H1 (cell line): ENCODE measurements at regions not wholly inside any gene's neighbourhood (a gene's known extent, or its start where the extent isn't known, plus 50 kb on each side); places are given as distances from the start of the nearest gene placed in this dataset.

Source experiments
- CTCF ChIA-PET: fragments of 300-600 bp; sonication (Branson Sonifier 250); formaldehyde crosslinking; loops from one replicate; lab custom pipeline; 2021; ENCODE audit not compliant: partially characterized antibody; lab: Charles Lee
- POLR2A ChIA-PET: fragments of 300-600 bp; sonication (Branson Sonifier 250); formaldehyde crosslinking; loops from one replicate; lab custom pipeline; 2021; ENCODE audit warnings: inconsistent platforms; ENCODE audit not compliant: partially characterized antibody; lab: Charles Lee
- DNase-seq, 2 experiments: peaks; one replicate each; pipeline versions ENCODE4 v3.0.0 to v3.0.0-alpha.2; 2010 to 2022; ENCODE audit warnings: low spot score in 2 of 2, low read depth in 1 of 2, mixed read lengths in 1 of 2
- FAIRE-seq: peaks from 2 replicates; lab custom pipeline; 2011; peaks lifted over from hg19 to GRCh38; lab: Jason Lieb, UNC
- H2AFZ ChIP-seq: 2 replicates; pipeline ENCODE4 v1.8.1; 2012; ENCODE audit warnings: low read length, inconsistent platforms
- H2AK5ac ChIP-seq: 2 replicates; pipeline ENCODE4 v1.6.1; 2013; ENCODE audit warnings: low read depth, low read length
- H2BK120ac ChIP-seq: replicated peaks from 2 replicates; pipeline ENCODE3; 2013; ENCODE audit warnings: low read depth, low read length, inconsistent platforms
- H2BK12ac ChIP-seq: 2 replicates; pipeline ENCODE4 v1.6.1; 2013; ENCODE audit warnings: low read depth, low read length
- H2BK15ac ChIP-seq: 2 replicates; pipeline ENCODE4 v1.6.1; 2013; ENCODE audit warnings: low read length
- H2BK20ac ChIP-seq: 2 replicates; pipeline ENCODE4 v1.6.1; 2013; ENCODE audit warnings: low read length
- H2BK5ac ChIP-seq: 2 replicates; pipeline ENCODE4 v1.6.1; 2013; ENCODE audit warnings: low read depth, low read length
- H3K14ac ChIP-seq: 2 replicates; pipeline ENCODE4 v1.6.1; 2013; ENCODE audit warnings: inconsistent platforms; ENCODE audit not compliant: insufficient read length
- H3K18ac ChIP-seq: 2 replicates; pipeline ENCODE4 v1.6.1; 2013; ENCODE audit warnings: low read length; ENCODE audit errors: extremely low read depth
- H3K23ac ChIP-seq: 2 replicates; pipeline ENCODE4 v1.6.1; 2013; ENCODE audit warnings: inconsistent platforms; ENCODE audit not compliant: insufficient read length
- H3K23me2 ChIP-seq: 2 replicates; pipeline ENCODE4 v1.6.1; 2013; ENCODE audit warnings: low read depth, low read length
- H3K27ac ChIP-seq: 2 replicates; pipeline ENCODE4 v1.6.1; 2011; ENCODE audit warnings: low read depth, low read length, inconsistent platforms
- H3K27me3 ChIP-seq, 4 experiments: replicated peaks in 1 of 4; 1 replicate in 1 of 4; 2 replicates in 3 of 4; pipeline versions ENCODE4 v1.6.1 to v1.8.1; 2011 to 2013; ENCODE audit warnings: low read length in 3 of 4, mild to moderate bottlenecking in 3 of 4, inconsistent platforms in 2 of 4, mixed read lengths in 2 of 4, moderate library complexity in 1 of 4; ENCODE audit not compliant: control insufficient read depth in 3 of 4, insufficient read depth in 3 of 4; ENCODE audit errors: extremely low read depth in 1 of 4
- H3K36me3 ChIP-seq, 4 experiments: 2 replicates each; pipeline versions ENCODE4 v1.6.1 to v1.8.1; 2011 to 2013; ENCODE audit warnings: mild to moderate bottlenecking in 4 of 4, low read length in 3 of 4, moderate library complexity in 2 of 4, control low read depth in 1 of 4, inconsistent platforms in 1 of 4; ENCODE audit not compliant: insufficient read depth in 4 of 4, control insufficient read depth in 2 of 4
- H3K4ac ChIP-seq: replicated peaks from 2 replicates; pipeline ENCODE3; 2013; ENCODE audit warnings: low read length, low read depth, mixed read lengths, inconsistent platforms; ENCODE audit not compliant: insufficient read length
- H3K4me1 ChIP-seq, 4 experiments: replicated peaks in 1 of 4; 1 replicate in 1 of 4; 2 replicates in 3 of 4; pipeline versions ENCODE4 v1.6.1 to v1.8.1; 2011 to 2013; ENCODE audit warnings: low read length in 3 of 4, inconsistent platforms in 2 of 4, mixed read lengths in 1 of 4; ENCODE audit not compliant: insufficient read depth in 4 of 4, control insufficient read depth in 3 of 4
- H3K4me2 ChIP-seq, 2 experiments: 2 replicates each; pipeline versions ENCODE4 v1.6.1 to v1.8.1; 2011 to 2013; ENCODE audit warnings: low read depth in 2 of 2, low read length in 2 of 2, control low read depth in 1 of 2, inconsistent platforms in 1 of 2, mild to moderate bottlenecking in 1 of 2; ENCODE audit not compliant: insufficient read depth in 1 of 2
- H3K4me3 ChIP-seq, 4 experiments: fragments of 200-600, 300-600 bp in 1 of 4; sonication (generic), shearing (Covaris generic), sonication (Bioruptor Twin) in 1 of 4; 2 replicates each; pipeline versions ENCODE4 v1.5.1 to v1.8.1; 2011 to 2016; ENCODE audit warnings: low read length in 4 of 4, low read depth in 3 of 4, control low read depth in 2 of 4, inconsistent platforms in 2 of 4, mild to moderate bottlenecking in 2 of 4, mixed read lengths in 1 of 4, moderate library complexity in 1 of 4; ENCODE audit not compliant: insufficient read depth in 2 of 4; ENCODE audit errors: extremely low read depth in 1 of 4
- H3K56ac ChIP-seq: replicated peaks from 2 replicates; pipeline ENCODE3; 2013; ENCODE audit warnings: low read depth, mild to moderate bottlenecking, mixed read lengths, low read length, inconsistent platforms; ENCODE audit not compliant: insufficient read length
- H3K79me1 ChIP-seq: 2 replicates; pipeline ENCODE4 v1.6.1; 2013; ENCODE audit warnings: low read depth, low read length, control low read depth
- H3K79me2 ChIP-seq, 2 experiments: 2 replicates each; pipeline versions ENCODE4 v1.6.1 to v1.8.1; 2012 to 2013; ENCODE audit warnings: low read length in 2 of 2, mild to moderate bottlenecking in 2 of 2, inconsistent platforms in 1 of 2; ENCODE audit not compliant: insufficient read depth in 2 of 2, control insufficient read depth in 1 of 2
- H3K9ac ChIP-seq, 4 experiments: replicated peaks in 1 of 4; 1 replicate in 1 of 4; 2 replicates in 3 of 4; pipeline versions ENCODE4 v1.6.1 to v1.8.1; 2011 to 2013; ENCODE audit warnings: low read depth in 3 of 4, low read length in 3 of 4, control low read depth in 2 of 4, mild to moderate bottlenecking in 2 of 4, moderate library complexity in 2 of 4, inconsistent platforms in 1 of 4; ENCODE audit errors: extremely low read depth in 1 of 4
- H3K9me3 ChIP-seq, 2 experiments: 2 replicates each; pipeline versions ENCODE4 v1.6.1 to v1.8.1; 2012 to 2013; ENCODE audit warnings: mild to moderate bottlenecking in 2 of 2, moderate library complexity in 2 of 2, control low read depth in 1 of 2, inconsistent platforms in 1 of 2, low read depth in 1 of 2, low read length in 1 of 2, mixed read lengths in 1 of 2; ENCODE audit not compliant: insufficient read depth in 2 of 2
- H4K20me1 ChIP-seq, 2 experiments: replicated peaks in 1 of 2; 2 replicates each; pipeline versions ENCODE3 to v1.8.1; 2011 to 2013; ENCODE audit warnings: inconsistent platforms in 2 of 2, low read length in 2 of 2, mild to moderate bottlenecking in 1 of 2; ENCODE audit not compliant: insufficient read depth in 2 of 2, control insufficient read depth in 1 of 2
- H4K5ac ChIP-seq: 2 replicates; pipeline ENCODE4 v1.6.1; 2013; ENCODE audit warnings: low read length, low read depth, mixed read lengths, inconsistent platforms; ENCODE audit not compliant: insufficient read length
- H4K8ac ChIP-seq: 2 replicates; pipeline ENCODE4 v1.8.0; 2013; ENCODE audit warnings: mild to moderate bottlenecking, moderate library complexity, low read length, inconsistent platforms; ENCODE audit not compliant: insufficient read depth; ENCODE audit errors: extremely low read depth
- H4K91ac ChIP-seq: replicated peaks from 2 replicates; pipeline ENCODE3; 2013; ENCODE audit warnings: low read length, mixed read lengths, inconsistent platforms; ENCODE audit not compliant: insufficient read length
- CBX5 ChIP-seq: fragments of 300-800, 300-1000 bp; sonication (generic); IDR thresholded peaks from 2 replicates; pipeline ENCODE4 v1.7.1; 2016; ENCODE audit warnings: antibody characterized with exemption, low read length, low read depth
- CREB1 ChIP-seq: IDR thresholded peaks from 2 replicates; pipeline ENCODE4 v1.6.1; 2012; ENCODE audit warnings: inconsistent platforms
- CTBP2 ChIP-seq: IDR thresholded peaks from 2 replicates; pipeline ENCODE4 v1.7.0; 2011; ENCODE audit warnings: borderline replicate concordance, mild to moderate bottlenecking, moderate library complexity, mixed read lengths, low read length; ENCODE audit not compliant: insufficient read depth, insufficient read length
- GABPA ChIP-seq: IDR thresholded peaks from 2 replicates; pipeline ENCODE4 v1.6.1; 2011; ENCODE audit warnings: mild to moderate bottlenecking, low read length, moderate library complexity, borderline replicate concordance; ENCODE audit not compliant: insufficient read depth
- KDM1A ChIP-seq: fragments of 200-600, 300-600 bp; sonication (generic); IDR thresholded peaks from 2 replicates; pipeline ENCODE4 v1.7.1; 2016; ENCODE audit warnings: mild to moderate bottlenecking, low read length, borderline replicate concordance
- MAFK ChIP-seq: IDR thresholded peaks from 2 replicates; pipeline ENCODE4 v1.6.1; 2012; ENCODE audit warnings: low read depth, mild to moderate bottlenecking, improper control_type of control experiment, low read length
- NANOG ChIP-seq: IDR thresholded peaks from 2 replicates; pipeline ENCODE4 v1.6.1; 2011; ENCODE audit warnings: low read length, low read depth, mild to moderate bottlenecking, inconsistent platforms; ENCODE audit not compliant: insufficient read depth, poor library complexity, severe bottlenecking
- POLR2AphosphoS5 ChIP-seq: IDR thresholded peaks from 2 replicates; pipeline ENCODE4 v1.6.1; 2011; ENCODE audit warnings: low read depth, low read length
- POU5F1 ChIP-seq: IDR thresholded peaks from 2 replicates; pipeline ENCODE4 v1.6.1; 2011; ENCODE audit warnings: low read depth, mild to moderate bottlenecking, low read length, moderate library complexity
- WGBS, 2 experiments: shearing (Covaris generic) in 1 of 2; methylation state at CpG; one replicate each; pipeline versions ENCODE4 v1.1.6 to v1.1.7; 2013 to 2015; ENCODE audit warnings: low lambda C conversion rate in 2 of 2, mixed read lengths in 2 of 2, inconsistent platforms in 1 of 2, low coverage in 1 of 2, missing lambda C conversion rate in 1 of 2; ENCODE audit not compliant: insufficient replicate concordance in 2 of 2, insufficient coverage in 1 of 2, insufficient read length in 1 of 2; ENCODE audit errors: extremely low coverage in 1 of 2, missing lambda C conversion rate in 1 of 2; 5-methylcytosine and 5-hydroxymethylcytosine counted together

DNA sequence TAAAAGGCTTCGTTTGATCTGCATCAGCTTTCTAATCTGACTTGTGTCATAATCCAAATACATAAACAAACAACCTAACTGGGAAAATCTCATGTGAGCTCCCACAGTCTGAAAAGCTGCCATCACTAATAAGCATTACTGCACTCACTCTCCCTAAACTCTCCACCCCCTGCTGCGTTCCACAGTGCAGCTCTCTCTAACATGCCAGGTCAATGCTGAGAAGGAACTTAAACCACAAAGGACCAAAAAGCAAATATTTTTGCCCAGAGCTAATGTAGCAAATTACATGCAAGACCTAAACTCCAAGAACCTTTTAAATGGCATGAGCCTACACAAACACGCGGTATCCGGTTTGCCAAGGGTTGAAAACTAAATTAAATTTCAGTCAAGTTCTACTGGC lies 542.3 kb upstream of the JARID2 start:
- TF ChIP-seq POU5F1 (no peak), GABPA (no peak), POLR2AphosphoS5 (no peak), MAFK (no peak), NANOG (no peak), CTBP2 (no peak), CREB1 (no peak), CBX5 (no peak), KDM1A (no peak)
- no peak overlapping the region for H4K91ac ChIP-seq
- no peak overlapping the region for H4K8ac ChIP-seq
- peaks cover 0 to 3% of the 10 kb centered on the region in 2 experiments; a peak in 1 of 4 replicates for H3K9me3 ChIP-seq
- no peak overlapping the region for H2AFZ ChIP-seq
- DNase-seq = no peak
- H2BK5ac ChIP-seq = no peak overlapping the region
- H3K36me3 ChIP-seq = no peaks in the 10 kb centered on the region
- H2BK20ac ChIP-seq = no peak overlapping the region
- ChIA-PET POLR2A (no interaction called here), CTCF (interaction anchor here (0.9 to 1.6 kb wide), 4 partner anchors 10 to 486 kb away, joined by 3 to 6 read pairs (median 4); no protein-coding TSS in a partner anchor)
- H3K18ac ChIP-seq = no peak overlapping the region
- no peak overlapping the region for H3K56ac ChIP-seq
- no peaks in the 10 kb centered on the region for H3K27me3 ChIP-seq
- H4K20me1 ChIP-seq = no peaks in the 10 kb centered on the region
- no peak overlapping the region for H3K4ac ChIP-seq
- H3K23ac ChIP-seq = no peak overlapping the region
- H2BK120ac ChIP-seq = no peak overlapping the region
- no peaks in the 10 kb centered on the region for H3K79me2 ChIP-seq
- no peak overlapping the region for H3K4me2 ChIP-seq
- H2AK5ac ChIP-seq = no peak overlapping the region
- H2BK15ac ChIP-seq = 0 out of 2 replicates have a peak overlapping the region, but pooled peaks have one; percentile 46
- H3K4me1 ChIP-seq = peaks cover 0 to 3% (median 0%) of the 10 kb centered on the region in 4 experiments; a peak in 1 of 7 replicates
- H4K5ac ChIP-seq = no peak overlapping the region
- no peak for FAIRE-seq
- no peak overlapping the region for H3K14ac ChIP-seq
- H2BK12ac ChIP-seq = no peak overlapping the region
- no peak overlapping the region for H3K27ac ChIP-seq
- H3K79me1 ChIP-seq = no peaks in the 10 kb centered on the region
- 97% methylated on average over 5 of the region's 5 CpGs; no CpG with 5 or more reads in 1 of the 2 experiments for WGBS, 2 experiments
- H3K23me2 ChIP-seq = no peaks in the 10 kb centered on the region
- no peak overlapping the region for H3K9ac ChIP-seq
- H3K4me3 ChIP-seq = no peak overlapping the region
